Left renal pelvis (tissue), 4 donors: ENCODE measurements at regions not wholly inside any gene's neighbourhood (a gene's known extent, or its start where the extent isn't known, plus 50 kb on each side); places are given as distances from the start of the nearest gene placed in this dataset.
"Not testable (repeated sequence)": the region's sequence is repeated elsewhere in the genome, so short reads cannot be mapped to it uniquely, and the experiment has no call there.

ENCODE experiments used
- DNase-seq, 4 donors: peaks; one replicate each; pipeline ENCODE4 v3.0.0-alpha.2; 2013; ENCODE audit warnings: low read depth in 4 of 4, low spot score in 3 of 4

DNA sequence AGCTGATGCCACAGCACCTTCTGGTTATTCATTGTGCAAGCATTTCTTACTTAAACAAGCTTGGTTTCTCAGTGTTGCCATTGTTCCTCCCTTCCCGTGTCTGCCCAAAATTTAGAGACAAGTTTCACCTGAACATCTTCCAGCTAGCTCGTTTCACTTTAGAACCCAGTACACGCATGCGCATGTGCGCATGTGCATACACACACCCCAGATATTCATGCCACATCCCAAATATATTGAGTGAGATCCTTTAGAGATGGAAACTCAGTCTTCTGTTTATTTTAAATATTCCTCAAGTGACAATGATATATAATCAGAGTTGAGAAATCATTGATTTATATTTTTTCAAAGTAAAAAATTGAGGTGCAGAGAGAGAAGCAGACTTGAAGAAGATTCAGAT, 147.6 kb downstream of the PLK2 start:
- no peak for DNase-seq

- DNase-seq, result no peak
Measured at GRCh38 chr5:58311526-58311925, 148.4 kb downstream of the PLK2 start.

DNA sequence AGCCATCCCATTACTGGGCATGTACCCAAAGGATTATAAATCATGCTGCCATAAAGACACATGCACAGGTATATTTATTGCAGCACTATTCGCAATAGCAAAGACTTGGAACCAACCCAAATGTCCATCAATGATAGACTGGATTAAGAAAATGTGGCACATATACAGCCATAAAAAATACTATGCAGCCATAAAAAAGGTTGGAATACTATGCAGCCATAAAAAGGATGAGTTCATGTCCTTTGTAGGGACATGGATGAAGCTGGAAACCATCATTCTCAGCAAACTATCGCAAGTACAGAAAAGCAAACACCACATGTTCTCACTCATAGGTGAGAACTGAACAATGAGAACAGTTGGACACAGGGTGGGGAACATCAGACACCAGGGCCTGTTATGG, 151.5 kb downstream of the PLK2 start:
- not testable (repeated sequence) for DNase-seq

- no peak for DNase-seq
Measured at GRCh38 chr5:58300346-58300895, 159.5 kb downstream of the PLK2 start.

- DNase-seq, result no peak
Measured at GRCh38 chr5:58299256-58299655, 160.6 kb downstream of the PLK2 start.

GRCh38 chr5:58294598-58295305, 165.1 kb downstream of the PLK2 start:
- DNase-seq, result no peak

- DNase-seq, result not testable (repeated sequence)
Measured at GRCh38 chr5:58288275-58288674, 171.6 kb downstream of the PLK2 start.

DNA sequence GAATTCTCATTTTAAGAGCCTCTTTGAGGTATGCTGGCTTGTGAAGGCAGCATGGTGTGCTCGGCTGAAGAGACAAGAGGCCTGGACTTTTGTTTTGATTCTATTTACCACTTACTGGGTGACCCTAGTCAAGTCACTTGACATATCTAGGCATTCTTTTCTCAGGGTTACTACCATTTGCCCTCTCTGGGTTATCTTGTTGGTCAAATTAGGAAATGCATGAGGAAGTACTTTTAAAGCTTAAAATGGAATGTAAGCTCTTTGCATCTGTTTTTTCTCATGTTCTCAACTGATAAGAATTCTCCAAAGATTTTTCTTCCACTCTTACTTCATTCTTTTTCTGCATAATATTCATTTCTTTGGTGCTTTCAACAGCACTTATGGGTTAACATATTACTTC, 173.1 kb downstream of the PLK2 start:
- no peak for DNase-seq

DNA sequence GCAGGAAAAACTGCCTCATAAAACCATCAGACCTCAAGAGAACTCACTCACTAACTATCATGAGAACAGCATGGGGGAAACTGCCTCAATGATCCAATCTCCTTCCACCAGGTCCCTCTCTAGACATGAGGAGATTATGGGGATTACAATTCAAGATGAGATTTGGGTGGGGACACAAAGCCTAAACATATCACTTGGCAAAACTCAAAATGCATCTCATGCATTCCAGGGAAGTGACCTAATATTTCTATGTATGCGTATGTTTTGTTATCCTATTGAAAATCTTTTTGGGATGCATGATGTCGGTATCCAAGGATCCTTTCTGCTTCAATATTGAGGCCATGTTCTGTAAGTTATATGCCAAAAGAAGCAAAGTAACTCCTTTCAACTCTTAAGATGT, 174.0 kb downstream of the PLK2 start:
- DNase-seq, result no peak

- DNase-seq, result no peak
Measured at GRCh38 chr5:58284886-58285285, 175.0 kb downstream of the PLK2 start.

GRCh38 chr5:58281189-58281588, 178.7 kb downstream of the PLK2 start:
- no peak for DNase-seq

- no peak for DNase-seq
Measured at GRCh38 chr5:58279259-58279658, 180.6 kb downstream of the PLK2 start.

DNA sequence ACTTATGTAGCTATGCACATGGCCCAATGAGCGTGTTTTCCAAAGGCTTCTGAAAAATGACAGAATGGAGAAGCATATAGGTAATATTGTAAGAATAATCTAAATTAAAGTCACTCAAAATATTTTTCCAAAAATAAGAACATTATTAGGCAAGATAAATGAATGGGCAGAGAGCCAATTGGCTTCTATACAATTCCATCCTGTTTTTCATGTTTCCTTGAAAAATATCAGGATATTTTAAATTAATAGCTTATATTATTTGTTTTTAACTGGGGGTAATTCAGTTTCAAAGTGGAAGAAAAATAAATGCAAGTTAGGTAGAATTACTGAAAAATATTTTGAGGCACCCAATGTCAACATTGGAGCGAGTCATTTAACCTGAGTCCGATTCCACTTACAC, 183.5 kb downstream of the PLK2 start:
- DNase-seq, result no peak

DNA sequence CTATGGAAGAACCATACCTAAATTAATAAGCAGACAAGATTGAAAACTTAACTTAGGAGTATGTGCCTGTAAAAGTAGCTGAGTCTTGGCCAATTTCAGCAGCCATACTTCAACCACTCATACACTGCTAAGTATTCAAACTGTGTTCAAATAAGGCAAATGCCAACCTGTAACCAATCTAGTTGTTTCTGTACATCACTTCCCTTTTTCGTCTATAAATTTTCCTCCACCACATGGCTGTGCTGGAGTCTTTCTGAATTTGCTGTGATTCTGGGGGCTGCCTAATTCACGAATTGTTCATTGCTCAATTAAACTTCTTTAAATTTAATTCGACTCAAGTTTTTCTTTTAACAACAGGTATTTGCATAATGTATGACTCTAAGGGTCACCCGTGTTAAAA, 184.4 kb downstream of the PLK2 start:
- DNase-seq, result no peak

DNA sequence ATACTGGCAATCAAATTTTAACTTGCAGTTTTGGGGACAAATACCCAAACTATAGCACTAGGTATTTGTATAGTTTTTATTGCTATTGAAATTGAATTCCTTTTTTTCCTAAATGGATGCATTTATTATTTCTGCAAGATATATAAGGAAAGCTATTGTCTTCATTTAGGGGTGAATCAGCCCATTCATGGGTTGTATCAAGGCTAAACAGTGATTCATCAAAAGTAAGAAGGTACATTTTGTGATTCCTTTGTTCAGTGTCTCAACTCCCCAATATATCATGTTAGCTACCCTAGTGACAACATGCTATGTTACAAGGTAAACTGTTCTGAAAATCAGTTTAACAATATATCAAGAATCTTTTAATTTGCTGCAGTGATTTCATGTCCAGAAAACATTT, 185.7 kb downstream of the PLK2 start:
- DNase-seq, result no peak

DNA sequence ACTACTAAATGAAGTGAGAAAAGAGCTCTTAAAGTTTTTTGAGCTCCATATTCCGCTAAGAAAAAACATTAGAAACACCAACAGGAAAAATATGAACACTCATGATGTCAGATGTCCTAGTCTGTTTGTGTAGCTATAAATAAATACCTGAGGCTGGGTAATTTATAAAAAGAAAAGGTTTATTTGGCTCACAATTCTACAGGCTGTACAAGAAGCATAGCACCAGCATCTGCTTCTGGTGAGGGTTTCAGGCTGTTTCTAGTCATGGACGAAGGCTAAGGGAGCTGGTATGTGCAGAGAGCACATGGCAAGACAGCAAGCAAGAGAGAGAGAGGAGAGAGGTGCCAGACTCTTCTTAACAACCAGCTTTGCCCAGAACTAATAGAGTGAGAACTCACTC, 186.2 kb downstream of the PLK2 start:
- DNase-seq, result no peak

DNA sequence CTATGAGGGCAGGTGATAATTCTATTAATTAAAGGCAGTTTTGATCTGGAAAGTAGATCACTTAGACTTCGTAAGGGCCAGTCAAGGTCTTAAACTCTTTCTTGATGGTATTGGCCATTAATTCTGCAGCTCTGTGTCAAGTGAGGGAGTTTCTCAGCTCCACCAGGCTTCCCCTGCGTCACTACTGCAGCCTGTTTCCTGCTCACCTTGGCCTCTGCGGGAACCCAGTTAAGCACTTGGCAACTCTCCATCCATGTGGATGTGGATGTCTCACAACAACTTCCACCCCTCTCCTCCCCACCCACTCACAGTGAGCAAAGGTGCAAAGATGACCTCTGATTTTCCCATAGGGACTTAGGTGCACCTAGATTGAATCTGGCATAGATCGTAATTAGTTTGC, 191.6 kb downstream of the PLK2 start:
- DNase-seq, result no peak

DNA sequence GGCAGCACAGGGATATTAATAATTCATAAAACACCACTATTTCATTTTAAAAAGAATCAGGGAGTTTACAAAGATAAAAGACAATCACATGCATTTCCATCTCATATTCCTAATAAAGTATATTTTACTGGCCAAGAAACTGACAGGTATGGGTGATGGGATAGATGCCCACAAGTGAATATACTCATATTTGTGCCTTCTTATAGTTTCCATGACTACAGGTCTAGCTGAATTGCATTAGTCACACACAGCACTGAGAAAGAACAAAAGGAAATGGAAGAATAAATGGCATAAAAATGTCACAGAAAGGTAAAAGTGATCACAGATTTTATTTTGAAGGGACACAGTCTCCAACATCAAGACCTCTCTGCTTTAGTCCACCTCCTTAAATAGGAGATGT, 193.5 kb downstream of the PLK2 start:
- DNase-seq, result no peak

DNA sequence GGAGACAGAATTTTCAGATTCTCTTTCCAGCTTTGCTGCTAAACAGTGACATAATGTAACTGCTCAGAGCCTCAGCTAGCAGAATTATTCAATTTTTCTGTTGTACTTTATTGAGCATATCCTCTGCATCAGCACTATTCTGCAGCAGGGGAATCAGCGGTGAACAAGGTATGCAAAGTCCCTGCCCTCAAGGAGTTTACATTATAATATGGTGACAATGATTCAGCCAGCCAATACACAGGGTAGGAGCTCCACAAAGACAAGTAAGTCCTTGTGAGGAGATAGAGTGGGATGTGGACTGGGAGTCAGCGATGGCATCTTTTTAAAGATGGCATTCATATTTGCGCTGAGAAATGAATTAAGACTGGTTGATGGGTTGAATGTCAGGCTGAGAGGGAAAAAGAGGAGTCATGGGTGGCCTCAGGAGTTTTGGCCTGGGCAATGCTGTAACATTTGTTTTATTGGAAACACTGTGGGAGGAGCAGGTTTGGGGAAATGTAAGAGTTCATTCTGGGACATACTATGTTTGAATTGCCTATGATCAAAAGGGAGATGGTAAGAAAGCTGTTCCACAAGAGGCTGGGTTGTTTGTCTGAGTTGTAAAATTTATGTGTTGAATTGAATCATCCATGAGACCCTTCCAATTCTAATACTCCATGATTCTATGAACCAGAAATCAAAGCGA, 194.5 kb downstream of the PLK2 start:
- DNase-seq, result no peak

GRCh38 chr5:58264276-58264675, 195.6 kb downstream of the PLK2 start:
- no peak for DNase-seq

DNA sequence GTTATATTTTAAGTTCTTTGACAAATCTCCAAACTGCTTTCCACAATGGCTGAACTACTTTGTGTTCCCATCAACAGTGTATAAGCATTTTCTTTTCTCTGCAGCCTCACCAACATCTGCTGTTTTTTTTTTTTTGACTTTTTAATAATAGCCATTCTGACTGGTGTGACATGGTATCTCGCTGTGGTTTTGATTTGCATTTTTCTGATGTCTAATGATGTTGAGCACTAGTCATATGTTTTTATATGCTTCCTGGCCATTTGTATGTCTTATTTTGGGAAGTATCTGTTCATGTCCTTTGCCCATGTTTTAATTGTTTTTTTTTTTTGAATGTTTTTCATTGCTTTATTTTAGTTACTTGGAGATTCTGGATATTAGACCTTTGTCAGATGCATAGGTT, 196.6 kb downstream of the PLK2 start:
- no peak for DNase-seq

DNA sequence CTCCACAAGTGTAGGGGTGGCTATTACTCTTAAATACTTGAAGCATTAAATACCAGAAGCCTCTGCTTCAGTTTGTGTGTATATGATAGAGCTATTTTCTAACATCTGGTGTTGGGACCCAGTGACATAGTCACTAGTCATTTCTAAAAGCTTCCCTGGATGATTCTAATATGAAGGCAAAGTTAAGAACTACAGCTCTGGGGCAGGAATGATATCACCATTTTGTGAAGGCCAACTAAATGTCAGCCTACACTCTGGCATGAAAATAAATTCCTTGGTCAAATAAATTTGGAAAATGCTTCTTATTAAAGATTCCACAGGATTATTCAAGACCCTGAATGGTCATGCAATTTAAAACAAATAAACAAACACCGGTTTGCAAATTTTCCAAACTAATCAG, 197.7 kb downstream of the PLK2 start:
- no peak for DNase-seq
